NCI-H1694 treated with DMSO at 0.1 percent for 48 hours (cell line): ENCODE measurements at regions not wholly inside any gene's neighbourhood (a gene's known extent, or its start where the extent isn't known, plus 50 kb on each side); places are given as distances from the start of the nearest gene placed in this dataset.
"Not testable (repeated sequence)": the region's sequence is repeated elsewhere in the genome, so short reads cannot be mapped to it uniquely, and the experiment has no call there.

ENCODE experiments used
- DNase-seq: peaks from one replicate; lab custom pipeline; 2025; lab: John Stamatoyannopoulos, UW

- DNase-seq: no peak
These were observed 1647.1 kb downstream of the SUCLG1 start for GRCh38 chr2:82811946-82812345.

GRCh38 chr2:82803307-82803706 is 1655.8 kb downstream of the SUCLG1 start:
- DNase-seq: no peak

GRCh38 chr2:82797469-82797868 is 1661.6 kb downstream of the SUCLG1 start:
- DNase-seq: no peak

- no peak for DNase-seq
These were observed 1662.9 kb downstream of the SUCLG1 start for GRCh38 chr2:82796132-82796531.

- DNase-seq: no peak
These were observed 1663.6 kb downstream of the SUCLG1 start for GRCh38 chr2:82795446-82795845.

DNA sequence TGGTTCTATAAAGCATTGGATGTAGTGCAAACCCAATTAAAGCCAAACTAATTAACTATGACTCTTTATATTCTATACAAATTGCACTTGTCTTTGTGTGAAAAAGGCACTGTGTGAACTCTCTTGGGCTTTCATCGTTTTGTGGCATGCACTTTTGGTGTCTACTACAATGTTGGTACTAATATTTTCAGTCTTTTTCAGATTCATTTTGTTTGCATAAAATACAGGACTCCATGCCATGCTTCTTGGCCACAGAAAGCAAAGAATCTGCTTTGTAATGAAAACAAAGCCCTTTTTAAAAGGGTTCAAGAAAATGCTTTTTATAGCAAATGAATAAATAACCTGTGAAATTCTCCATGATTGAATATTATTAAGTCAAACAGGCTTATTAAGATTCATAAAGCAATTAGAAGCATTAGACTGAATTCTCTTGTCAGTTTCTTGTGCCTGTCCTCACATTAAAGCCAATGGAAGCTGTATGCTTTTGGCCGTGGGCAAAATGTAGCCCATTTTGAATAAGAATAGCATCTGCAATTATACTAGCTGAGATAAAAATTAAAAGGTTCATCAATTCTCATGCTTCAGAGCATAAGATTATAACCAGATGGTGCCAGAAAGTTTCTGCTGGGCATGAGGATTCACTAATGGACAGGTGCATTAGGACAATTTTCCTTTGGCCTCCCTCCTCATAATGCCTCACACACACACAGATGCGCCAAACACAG is 1665.2 kb downstream of the SUCLG1 start:
- DNase-seq: no peak

DNA sequence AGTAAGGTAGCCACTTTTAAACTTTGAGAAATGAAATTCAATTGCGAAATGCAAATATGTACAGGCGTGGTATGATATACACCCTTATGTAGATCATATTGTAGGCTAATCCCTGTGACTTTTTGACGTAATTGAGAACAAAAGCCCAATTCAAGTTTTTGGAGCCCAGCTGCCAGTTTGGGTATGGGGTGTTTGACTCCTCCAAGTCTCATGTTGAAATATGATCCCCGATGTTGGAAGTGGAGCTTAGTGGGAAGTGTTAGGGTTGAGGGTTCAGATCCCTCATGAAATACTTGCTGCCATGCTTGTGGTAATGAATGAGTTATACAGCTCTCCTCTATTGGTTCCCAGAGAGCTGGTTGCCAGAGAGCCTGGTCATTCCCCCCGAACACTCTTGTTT is 1666.8 kb downstream of the SUCLG1 start:
- no peak for DNase-seq

DNA sequence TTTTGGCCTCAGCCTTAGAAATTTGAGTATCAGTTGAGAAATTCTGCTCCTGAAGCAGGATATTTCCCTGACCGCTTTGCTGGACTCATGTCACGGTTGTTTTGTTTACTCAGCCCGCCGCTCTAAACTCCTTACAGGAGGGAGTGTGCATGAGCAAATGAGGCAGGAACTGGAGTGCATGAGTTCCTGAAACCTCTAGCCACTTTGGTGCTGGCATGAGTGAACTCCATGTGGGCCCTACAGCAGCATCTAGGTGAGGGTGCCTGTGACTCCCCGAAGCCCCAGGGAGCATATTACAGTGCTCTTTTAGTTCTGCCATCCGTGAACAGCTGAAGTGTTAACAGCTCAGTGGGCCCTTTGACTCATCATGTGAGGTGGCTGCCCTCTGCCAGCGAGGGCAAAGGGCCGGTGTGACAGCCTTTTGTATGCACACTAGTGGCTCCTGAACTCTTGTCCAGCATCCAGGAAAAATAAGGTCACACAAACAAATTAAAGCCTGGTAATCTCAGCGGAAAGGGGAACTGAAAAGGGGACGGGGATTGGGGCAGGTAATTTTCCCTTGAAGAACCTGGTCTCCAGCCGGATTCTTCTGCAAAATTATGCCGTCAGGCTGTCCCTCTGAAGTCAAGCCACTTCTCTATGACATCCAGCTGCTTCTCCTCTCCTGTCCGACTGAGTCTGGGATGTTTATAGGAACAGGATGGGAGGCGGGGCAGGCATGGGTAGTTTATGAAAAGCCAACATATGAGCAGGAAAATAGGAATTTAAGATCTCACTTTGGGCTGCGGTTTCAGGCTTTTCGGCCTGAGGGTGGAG is 1668.7 kb downstream of the SUCLG1 start:
- DNase-seq: no peak

- no peak for DNase-seq
These were observed 1669.3 kb downstream of the SUCLG1 start for GRCh38 chr2:82789851-82790205.

DNA sequence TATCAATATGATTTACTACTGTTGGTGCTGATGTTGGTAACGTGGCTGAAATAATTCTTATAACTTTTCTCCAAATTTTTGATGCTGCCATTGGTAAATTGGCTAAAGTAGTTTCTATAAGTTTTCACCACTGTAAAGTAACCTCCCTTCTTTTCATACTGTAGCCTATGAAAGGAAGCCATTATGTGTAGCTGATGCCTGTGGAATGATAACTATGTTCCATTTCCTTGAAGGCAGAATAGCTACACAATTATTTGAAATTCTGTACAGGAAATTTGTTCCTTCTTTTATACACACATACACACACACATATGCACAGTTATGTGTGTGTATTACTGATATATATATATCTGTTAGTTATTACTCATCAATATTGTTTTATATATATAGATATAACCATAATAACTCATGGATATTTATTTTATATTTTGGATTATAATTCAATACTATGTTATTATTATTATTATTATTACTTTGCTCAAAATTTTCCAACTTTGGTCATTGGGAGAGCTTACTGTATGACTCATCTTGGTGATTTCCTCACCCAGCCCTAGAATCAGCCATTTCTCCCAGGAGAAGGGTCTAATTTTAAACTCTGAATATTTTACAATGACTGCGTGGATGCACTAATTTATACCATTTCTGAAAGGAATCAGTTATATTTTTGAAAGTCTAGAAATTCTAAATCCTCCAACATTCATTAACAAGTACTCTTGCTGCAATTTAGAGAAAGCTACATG is 1677.7 kb downstream of the SUCLG1 start:
- DNase-seq: no peak

- no peak for DNase-seq
These were observed 1679.0 kb downstream of the SUCLG1 start for GRCh38 chr2:82780050-82780449.

GRCh38 chr2:82752396-82752795 is 1706.7 kb downstream of the SUCLG1 start:
- DNase-seq: no peak

DNA sequence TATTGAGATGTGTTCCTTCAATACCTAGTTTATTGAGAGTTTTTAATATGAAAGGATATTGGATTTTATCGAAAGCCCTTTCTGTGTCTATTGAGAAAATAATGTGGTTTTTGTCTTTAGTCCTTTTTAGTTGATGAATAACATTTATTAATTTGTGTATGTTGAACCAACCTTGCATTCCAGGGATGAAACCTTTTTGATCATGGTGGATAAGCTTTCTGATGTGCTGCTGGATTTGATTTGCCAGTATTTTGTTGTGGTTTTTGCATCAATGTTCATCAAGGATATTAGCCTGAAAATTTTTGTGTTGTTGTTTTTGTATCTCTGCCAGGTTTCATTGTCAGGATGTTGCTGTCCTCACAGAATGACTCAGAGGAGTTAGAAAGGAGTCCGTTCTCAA is 1710.4 kb downstream of the SUCLG1 start:
- DNase-seq: no peak

DNA sequence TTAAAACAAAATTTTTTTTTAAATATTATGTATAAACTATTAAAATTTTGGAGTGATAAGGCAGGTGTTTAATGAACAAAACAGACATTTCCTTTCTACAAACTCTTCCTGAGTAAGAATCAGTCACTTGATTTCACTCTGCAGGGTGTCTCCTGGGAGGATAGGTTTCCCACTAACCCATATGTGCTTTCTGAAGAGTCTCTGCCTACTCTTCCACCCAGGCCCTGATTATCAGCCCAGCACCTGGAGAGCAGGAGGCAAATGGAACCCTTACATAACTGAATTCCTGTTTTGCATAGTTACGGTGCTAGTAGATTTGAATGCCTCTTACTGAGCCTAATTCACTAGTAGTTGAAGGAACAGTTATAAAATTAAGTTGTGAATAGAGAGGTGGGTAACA is 1718.6 kb downstream of the SUCLG1 start:
- DNase-seq: no peak

GRCh38 chr2:82737965-82738364 is 1721.1 kb downstream of the SUCLG1 start:
- DNase-seq: not testable (repeated sequence)

- DNase-seq: no peak
These were observed 1723.7 kb downstream of the SUCLG1 start for GRCh38 chr2:82735336-82735735.

- no peak for DNase-seq
These were observed 1727.3 kb downstream of the SUCLG1 start for GRCh38 chr2:82731824-82732223.

- DNase-seq: no peak
These were observed 1728.3 kb downstream of the SUCLG1 start for GRCh38 chr2:82730811-82731210.

- DNase-seq: no peak
These were observed 1731.0 kb downstream of the SUCLG1 start for GRCh38 chr2:82728090-82728489.

GRCh38 chr2:82708681-82709080 is 1750.4 kb downstream of the SUCLG1 start:
- DNase-seq: no peak

GRCh38 chr2:82697231-82697630 is 1761.8 kb downstream of the SUCLG1 start:
- DNase-seq: no peak

DNA sequence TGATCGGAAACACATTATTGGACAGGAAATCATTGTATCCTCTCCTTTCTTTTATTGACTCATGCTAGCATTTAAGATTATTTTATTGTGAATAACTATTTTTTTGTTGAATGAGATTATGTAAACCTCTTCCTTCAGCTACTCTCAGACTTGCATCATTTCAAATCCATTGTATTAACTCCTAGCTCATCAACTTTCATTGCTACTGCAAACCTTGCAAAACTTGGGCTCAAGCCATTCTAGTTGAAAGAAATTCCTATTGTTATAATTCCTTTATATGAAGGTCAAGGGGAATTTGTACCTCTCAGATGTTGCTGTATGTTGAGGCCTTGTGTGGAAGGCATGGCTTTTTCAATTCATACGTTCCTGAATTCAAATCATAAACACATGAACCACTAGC is 1764.6 kb downstream of the SUCLG1 start:
- DNase-seq: no peak
